GM21529 (cell line): ENCODE measurements at regions not wholly inside any gene's neighbourhood (a gene's known extent, or its start where the extent isn't known, plus 50 kb on each side); places are given as distances from the start of the nearest gene placed in this dataset.

Source experiments
- ATAC-seq: cut with Tn5 transposase; IDR thresholded peaks from one replicate; pipeline ENCODE4 v1.9.1; 2021; ENCODE audit not compliant: unreplicated experiment

DNA sequence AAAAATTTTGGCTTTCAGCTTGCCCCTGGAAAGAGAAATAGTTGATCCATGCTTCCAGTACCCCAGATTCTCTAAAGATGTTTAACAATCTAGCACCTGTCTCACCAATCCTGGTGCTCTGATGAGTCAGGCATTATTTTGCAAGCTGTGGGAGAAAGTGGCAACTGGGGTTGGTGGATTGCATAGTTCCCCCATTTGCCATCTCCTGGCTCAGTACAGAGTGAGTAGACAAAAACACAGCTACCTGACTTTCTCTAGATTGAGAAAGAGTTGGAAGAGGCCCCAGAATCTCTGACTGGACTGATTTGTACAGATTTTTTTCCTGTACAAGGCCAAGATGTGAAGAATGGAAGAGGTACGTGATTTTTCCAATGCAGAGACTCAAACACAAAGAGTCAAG lies 75.1 kb upstream of the NEGR1 start:
- ATAC-seq, result no peak

DNA sequence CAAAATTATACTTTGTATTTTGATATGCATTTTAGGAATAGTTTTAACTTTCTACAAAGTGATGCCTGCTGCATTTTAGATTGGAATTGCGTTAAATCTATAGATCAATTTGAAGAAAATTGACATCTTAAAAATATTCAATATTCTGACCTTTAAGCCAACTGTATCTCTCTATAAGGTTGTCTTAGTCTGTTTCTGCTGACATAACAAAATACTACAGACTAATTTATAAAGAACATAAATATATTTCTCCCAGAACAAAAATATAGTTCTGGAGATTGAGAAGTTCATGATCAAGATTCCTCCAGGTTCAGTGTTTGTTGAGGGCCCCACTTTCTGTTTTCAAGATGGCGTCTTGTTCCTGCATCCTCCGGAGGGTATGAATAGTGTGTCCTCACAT lies 73.6 kb upstream of the NEGR1 start:
- ATAC-seq, result no peak

DNA sequence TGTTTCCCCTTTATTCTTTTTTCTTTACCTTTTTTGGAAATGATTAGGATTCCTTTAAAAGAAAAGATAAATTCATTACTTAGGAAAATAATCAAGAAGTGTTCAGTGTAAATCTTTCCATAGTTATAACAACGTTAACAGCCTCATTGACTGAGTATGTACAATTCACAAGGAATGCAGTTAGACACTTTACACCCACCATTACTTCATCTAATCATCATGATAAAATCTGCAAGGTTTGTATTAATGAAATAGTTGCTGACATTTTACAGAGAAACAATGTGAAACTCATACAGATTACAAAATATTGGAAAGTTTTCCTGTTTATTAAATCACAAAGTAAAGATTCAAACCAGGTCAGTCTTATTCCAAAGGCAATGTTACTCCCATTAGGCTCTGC lies 59.3 kb upstream of the NEGR1 start:
- no peak for ATAC-seq

- ATAC-seq, result no peak
These were observed 54.4 kb upstream of the NEGR1 start for GRCh38 chr1:72336776-72337175.
